CD14-positive monocyte (primary cell): ENCODE measurements at regions not wholly inside any gene's neighbourhood (a gene's known extent, or its start where the extent isn't known, plus 50 kb on each side); places are given as distances from the start of the nearest gene placed in this dataset.

Experiments used
- DNase-seq, 3 donors: peaks; one replicate each; pipeline ENCODE4 v3.0.0-alpha.2; 2011 to 2022
- H2AFZ ChIP-seq: 2 replicates; pipeline ENCODE4 v1.6.0; 2012; ENCODE audit warnings: mild to moderate bottlenecking, low read depth, low read length, inconsistent platforms; ENCODE audit not compliant: insufficient read depth, poor library complexity, severe bottlenecking
- H3K27ac ChIP-seq, 2 donors: 1 replicate in 1 of 2; 2 replicates in 1 of 2; pipeline ENCODE4 v1.5.1; 2012 to 2013; ENCODE audit warnings: low read length in 2 of 2, control low read depth in 1 of 2, inconsistent platforms in 1 of 2, low read depth in 1 of 2, mild to moderate bottlenecking in 1 of 2
- H3K27me3 ChIP-seq, 2 donors: one replicate each; pipeline versions ENCODE4 v1.6.0 to v1.6.1; 2011 to 2013; ENCODE audit warnings: low read length in 2 of 2; ENCODE audit not compliant: control insufficient read depth in 2 of 2, insufficient read depth in 2 of 2
- H3K36me3 ChIP-seq, 2 donors: replicated peaks in 1 of 2; 1 replicate in 1 of 2; 2 replicates in 1 of 2; pipeline versions ENCODE4 v1.5.1 to v1.6.1; 2012 to 2013; ENCODE audit warnings: low read length in 2 of 2, control low read depth in 1 of 2, inconsistent platforms in 1 of 2, mild to moderate bottlenecking in 1 of 2; ENCODE audit not compliant: insufficient read depth in 2 of 2, control insufficient read depth in 1 of 2
- H3K4me1 ChIP-seq, 2 donors: 1 replicate in 1 of 2; 2 replicates in 1 of 2; pipeline versions ENCODE4 v1.5.1 to v1.6.1; 2012 to 2013; ENCODE audit warnings: low read length in 2 of 2, control low read depth in 1 of 2, inconsistent platforms in 1 of 2, mild to moderate bottlenecking in 1 of 2, moderate library complexity in 1 of 2; ENCODE audit not compliant: insufficient read depth in 2 of 2, control insufficient read depth in 1 of 2
- H3K4me2 ChIP-seq: replicated peaks from 2 replicates; pipeline ENCODE3; 2012; ENCODE audit warnings: low read length, moderate library complexity, mild to moderate bottlenecking; ENCODE audit not compliant: poor library complexity, severe bottlenecking; ENCODE audit errors: extremely low read depth
- H3K4me3 ChIP-seq, 3 experiments: fragments of 200-600 bp in 1 of 3; sonication (generic) in 1 of 3; replicated peaks in 1 of 3; 1 replicate in 2 of 3; 2 replicates in 1 of 3; pipeline ENCODE4 v1.5.1; 2011 to 2013; ENCODE audit warnings: low read length in 3 of 3, mild to moderate bottlenecking in 3 of 3, control low read depth in 2 of 3, low read depth in 2 of 3, inconsistent platforms in 1 of 3, moderate library complexity in 1 of 3
- H3K79me2 ChIP-seq: 2 replicates; pipeline ENCODE4 v1.6.0; 2012; ENCODE audit warnings: mild to moderate bottlenecking, control low read depth, inconsistent platforms, low read length, moderate library complexity; ENCODE audit not compliant: insufficient read depth
- H3K9ac ChIP-seq: 2 replicates; pipeline ENCODE4 v1.6.0; 2017; ENCODE audit warnings: low read length, mild to moderate bottlenecking; ENCODE audit not compliant: insufficient read depth, poor library complexity, severe bottlenecking
- H3K9me3 ChIP-seq, 2 donors: replicated peaks in 1 of 2; 1 replicate in 1 of 2; 2 replicates in 1 of 2; pipeline versions ENCODE4 v1.5.1 to v1.6.1; 2012 to 2013; ENCODE audit warnings: low read length in 2 of 2, control low read depth in 1 of 2; ENCODE audit not compliant: control insufficient read depth in 1 of 2, insufficient read depth in 1 of 2
- H4K20me1 ChIP-seq: 2 replicates; pipeline ENCODE4 v1.6.0; 2012; ENCODE audit warnings: mild to moderate bottlenecking, low read length, control low read depth, moderate library complexity; ENCODE audit not compliant: insufficient read depth
- H3K27ac Mint-ChIP-seq, 7 donors: one replicate each; pipeline ENCODE4 v1.8.0; 2020; ENCODE audit warnings: mild to moderate bottlenecking in 7 of 7, mixed read lengths in 7 of 7, moderate library complexity in 6 of 7, inconsistent platforms in 2 of 7
- H3K27me3 Mint-ChIP-seq, 3 donors: one replicate each; pipeline ENCODE4 v1.8.0; 2021 to 2022; ENCODE audit warnings: low read depth in 3 of 3, mild to moderate bottlenecking in 3 of 3, mixed read lengths in 3 of 3, moderate library complexity in 3 of 3, inconsistent platforms in 1 of 3
- H3K36me3 Mint-ChIP-seq, 2 donors: one replicate each; pipeline ENCODE4 v1.8.0; 2020; ENCODE audit warnings: mixed read lengths in 2 of 2, inconsistent platforms in 1 of 2, mild to moderate bottlenecking in 1 of 2
- H3K4me1 Mint-ChIP-seq: one replicate; pipeline ENCODE4 v1.8.0; 2020; ENCODE audit warnings: mild to moderate bottlenecking, mixed read lengths
- H3K4me3 Mint-ChIP-seq, 2 donors: one replicate each; pipeline ENCODE4 v1.8.0; 2020; ENCODE audit warnings: mild to moderate bottlenecking in 2 of 2, mixed read lengths in 2 of 2, moderate library complexity in 1 of 2
- H3K9me3 Mint-ChIP-seq, 7 donors: one replicate each; pipeline ENCODE4 v1.8.0; 2020 to 2022; ENCODE audit warnings: mixed read lengths in 7 of 7, mild to moderate bottlenecking in 6 of 7, moderate library complexity in 6 of 7, inconsistent platforms in 2 of 7
- CTCF ChIP-seq: fragments of 200-600 bp; IDR thresholded peaks from one replicate; pipeline ENCODE4 v1.8.0; 2022; ENCODE audit warnings: antibody characterized with exemption, mild to moderate bottlenecking
- WGBS: methylation state at CpG from one replicate; pipeline ENCODE4 v1.1.5; 2013; ENCODE audit warnings: missing lambda C conversion rate; ENCODE audit not compliant: insufficient coverage; 5-methylcytosine and 5-hydroxymethylcytosine counted together
- intact Hi-C, 2 donors: fragments of 100-400 bp; cut with micrococcal nuclease; formaldehyde crosslinking; loops; one replicate each; pipeline versions ENCODE4 v1.15.0 to v1.15.1; 2023

- WGBS, result no CpG with 5 or more reads among the region's 1 CpG
- Histone ChIP-seq H3K36me3 (no peaks in the 10 kb centered on the region), H3K9me3 (no peaks in the 10 kb centered on the region), H4K20me1 (no peaks in the 10 kb centered on the region), H3K9ac (no peak overlapping the region), H2AFZ (no peak overlapping the region), H3K4me1 (no peaks in the 10 kb centered on the region), H3K27ac (no peak overlapping the region), H3K4me2 (no peak overlapping the region), H3K27me3 (no peaks in the 10 kb centered on the region), H3K79me2 (no peaks in the 10 kb centered on the region), H3K4me3 (no peak overlapping the region)
- Mint-ChIP-seq H3K36me3 (no peaks in the 10 kb centered on the region), H3K27me3 (no peaks in the 10 kb centered on the region), H3K4me1 (no peaks in the 10 kb centered on the region), H3K9me3 (peaks cover 2 to 8% (median 5%) of the 10 kb centered on the region in 7 donors), H3K4me3 (no peak overlapping the region), H3K27ac (no peak overlapping the region)
- DNase-seq, result no peak
- intact Hi-C loops, result no loop called here
- TF ChIP-seq CTCF, result no peak
Measured at GRCh38 chr12:33690562-33690961, 250.9 kb upstream of the SYT10 start.

GRCh38 chr12:33703221-33703620, 263.6 kb upstream of the SYT10 start:
- intact Hi-C loops, result no loop called here
- no peaks in the 10 kb centered on the region for H3K27me3 ChIP-seq
- H3K27me3 Mint-ChIP-seq, result no peaks in the 10 kb centered on the region
- H3K4me3 ChIP-seq, result no peak overlapping the region
- no peaks in the 10 kb centered on the region for H3K36me3 ChIP-seq
- H3K79me2 ChIP-seq, result no peaks in the 10 kb centered on the region
- peaks cover 0 to 3% of the 10 kb centered on the region in 2 donors for H3K9me3 ChIP-seq
- H3K27ac Mint-ChIP-seq, result no peak overlapping the region
- H2AFZ ChIP-seq, result no peak overlapping the region
- H3K27ac ChIP-seq, result no peak overlapping the region
- H3K9me3 Mint-ChIP-seq, result peaks cover 0 to 3% (median 0%) of the 10 kb centered on the region in 7 donors
- no peak overlapping the region for H3K9ac ChIP-seq
- no peaks in the 10 kb centered on the region for H3K4me1 Mint-ChIP-seq
- no peaks in the 10 kb centered on the region for H3K4me1 ChIP-seq
- no peak overlapping the region for H3K4me3 Mint-ChIP-seq
- no peak for DNase-seq
- no peaks in the 10 kb centered on the region for H4K20me1 ChIP-seq
- no peak for TF ChIP-seq CTCF
- H3K4me2 ChIP-seq, result no peak overlapping the region
- no peaks in the 10 kb centered on the region for H3K36me3 Mint-ChIP-seq
- WGBS, result no CpG with 5 or more reads among the region's 1 CpG
